ENCODE measurements at regions not wholly inside any gene's neighbourhood (a gene's known extent, or its start where the extent isn't known, plus 50 kb on each side); places are given as distances from the start of the nearest gene placed in this dataset.

GRCh38 chr4:140212194-140212593 is 58.2 kb upstream of the MAML3 start:
- no peak for ATAC-seq

- no peak for ATAC-seq
Observed at GRCh38 chr4:140211693-140212092, 57.7 kb upstream of the MAML3 start.

- no peak for ATAC-seq
Observed at GRCh38 chr4:140211161-140211560, 57.2 kb upstream of the MAML3 start.

- ATAC-seq, result no peak
Observed at GRCh38 chr4:140208921-140209320, 54.9 kb upstream of the MAML3 start.
